ENCODE measurements at regions not wholly inside any gene's neighbourhood (a gene's known extent, or its start where the extent isn't known, plus 50 kb on each side); places are given as distances from the start of the nearest gene placed in this dataset.

GRCh38 chr13:94920578-94920977 lies 208.2 kb upstream of the SOX21 start:
- TF ChIP-seq EZH2 (IDR thresholded peaks at IDR 0.05; ENCODE audit: insufficient read depth, poor library complexity, severe bottlenecking) (no peak), EZH2phosphoT487 (IDR thresholded peaks at IDR 0.05; ENCODE audit: insufficient read depth, low read depth) (no peak)
